GM12865 (cell line): ENCODE measurements at regions not wholly inside any gene's neighbourhood (a gene's known extent, or its start where the extent isn't known, plus 50 kb on each side); places are given as distances from the start of the nearest gene placed in this dataset.
A peak's percentile ranks its signal among the peaks of the same experiment; 100 is the strongest.

Experiments
- DNase-seq: peaks from one replicate; pipeline ENCODE4 v3.0.0; 2010; ENCODE audit warnings: low read depth
- H3K4me3 ChIP-seq: 2 replicates; pipeline ENCODE4 v1.5.1; 2011; ENCODE audit warnings: mild to moderate bottlenecking, low read depth, low read length, control low read depth
- TF ChIP-seq, protein P1 (sequence below): IDR thresholded peaks from 2 replicates; pipeline ENCODE4 v1.5.1; 2011; ENCODE audit warnings: low read length, control low read depth, low read depth, inconsistent platforms; ENCODE audit not compliant: insufficient read depth; ENCODE audit errors: missing control alignments

DNA sequence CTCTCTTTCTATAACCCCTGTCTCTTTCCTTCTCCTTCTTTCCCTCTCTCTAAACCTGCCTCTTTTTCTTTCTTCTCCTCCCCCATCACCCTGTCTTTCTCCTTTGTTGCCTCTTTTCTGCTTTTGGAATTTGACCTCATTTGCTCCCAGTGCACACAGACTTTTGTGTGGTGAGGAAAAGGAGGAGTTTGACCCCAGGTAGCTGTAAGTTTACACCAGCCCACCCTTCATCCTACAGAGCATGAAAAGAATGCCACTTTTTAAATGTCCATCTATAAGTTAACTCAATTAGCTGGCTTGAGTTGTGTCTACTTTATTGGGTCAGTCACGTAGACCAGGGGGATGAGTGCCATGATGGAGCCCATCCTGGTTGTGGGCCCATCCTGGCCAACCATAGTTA, 146.8 kb upstream of the SLC38A2 start:
- no peak overlapping the region for H3K4me3 ChIP-seq
- TF ChIP-seq, protein P1, sequence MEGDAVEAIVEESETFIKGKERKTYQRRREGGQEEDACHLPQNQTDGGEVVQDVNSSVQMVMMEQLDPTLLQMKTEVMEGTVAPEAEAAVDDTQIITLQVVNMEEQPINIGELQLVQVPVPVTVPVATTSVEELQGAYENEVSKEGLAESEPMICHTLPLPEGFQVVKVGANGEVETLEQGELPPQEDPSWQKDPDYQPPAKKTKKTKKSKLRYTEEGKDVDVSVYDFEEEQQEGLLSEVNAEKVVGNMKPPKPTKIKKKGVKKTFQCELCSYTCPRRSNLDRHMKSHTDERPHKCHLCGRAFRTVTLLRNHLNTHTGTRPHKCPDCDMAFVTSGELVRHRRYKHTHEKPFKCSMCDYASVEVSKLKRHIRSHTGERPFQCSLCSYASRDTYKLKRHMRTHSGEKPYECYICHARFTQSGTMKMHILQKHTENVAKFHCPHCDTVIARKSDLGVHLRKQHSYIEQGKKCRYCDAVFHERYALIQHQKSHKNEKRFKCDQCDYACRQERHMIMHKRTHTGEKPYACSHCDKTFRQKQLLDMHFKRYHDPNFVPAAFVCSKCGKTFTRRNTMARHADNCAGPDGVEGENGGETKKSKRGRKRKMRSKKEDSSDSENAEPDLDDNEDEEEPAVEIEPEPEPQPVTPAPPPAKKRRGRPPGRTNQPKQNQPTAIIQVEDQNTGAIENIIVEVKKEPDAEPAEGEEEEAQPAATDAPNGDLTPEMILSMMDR = no peak
- DNase-seq = no peak

GRCh38 chr12:46518729-46519128, 146.2 kb upstream of the SLC38A2 start:
- no peak for DNase-seq
- H3K4me3 ChIP-seq = no peak overlapping the region
- TF ChIP-seq, protein P1 = no peak

DNA sequence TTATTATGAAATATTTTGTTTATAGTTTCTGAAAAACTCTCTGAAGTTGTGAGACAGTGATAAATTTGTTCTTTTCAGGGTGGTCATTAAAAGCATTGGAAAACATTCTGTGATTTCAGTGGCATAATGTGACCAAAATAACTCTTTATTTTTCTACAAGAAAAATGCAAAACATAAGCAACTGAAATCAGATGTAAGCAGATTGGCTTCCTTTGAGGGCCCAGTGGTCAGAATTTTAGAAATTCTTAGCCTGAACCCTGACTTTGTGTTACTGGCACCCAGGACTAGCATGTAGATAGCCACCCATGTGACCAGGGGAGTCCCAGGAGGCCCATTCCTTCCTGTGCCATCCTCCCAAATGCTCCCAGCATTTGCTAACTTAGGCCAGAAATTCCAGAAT, 145.6 kb upstream of the SLC38A2 start:
- no peak overlapping the region for H3K4me3 ChIP-seq
- DNase-seq = peak; percentile 36
- TF ChIP-seq, protein P1 = no peak

- no peak for DNase-seq
- TF ChIP-seq, protein P1 = peak; percentile 27
- H3K4me3 ChIP-seq = no peak overlapping the region
These were observed 145.0 kb upstream of the SLC38A2 start for GRCh38 chr12:46517579-46517962.

DNA sequence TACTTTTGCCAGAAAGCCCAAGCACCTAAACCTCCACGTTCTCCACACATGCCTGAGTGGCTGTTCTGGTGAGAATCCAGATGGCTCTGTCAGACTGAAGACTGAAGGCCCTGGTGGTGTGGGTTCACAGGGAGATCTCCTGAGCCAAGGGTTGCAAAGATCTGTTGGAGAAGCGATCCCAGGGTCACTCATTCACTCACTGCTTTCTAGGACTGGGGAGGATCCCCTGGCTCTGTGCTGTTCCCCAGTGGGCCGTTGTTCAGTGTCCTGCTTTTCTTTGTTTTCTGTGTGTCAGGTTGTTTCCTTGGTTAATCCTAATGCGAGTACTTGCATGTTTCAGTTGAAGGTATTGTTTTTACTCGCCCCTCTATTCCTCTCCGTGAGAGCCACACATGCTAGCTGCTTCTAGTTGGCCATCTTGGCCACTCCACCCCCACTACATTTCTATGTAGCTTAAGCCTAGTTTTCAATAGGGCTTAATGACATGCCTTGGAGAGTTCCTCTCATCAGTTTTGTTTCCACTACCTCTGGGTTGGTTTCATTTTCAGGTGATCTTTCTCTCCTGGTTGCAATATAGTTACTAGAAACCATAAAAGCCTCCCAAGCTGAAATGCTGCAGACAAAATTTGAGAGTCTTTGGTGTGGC, 144.5 kb upstream of the SLC38A2 start:
- DNase-seq = peak; percentile 90
- TF ChIP-seq, protein P1 = no peak
- peak overlapping the region; percentile 36 for H3K4me3 ChIP-seq

DNA sequence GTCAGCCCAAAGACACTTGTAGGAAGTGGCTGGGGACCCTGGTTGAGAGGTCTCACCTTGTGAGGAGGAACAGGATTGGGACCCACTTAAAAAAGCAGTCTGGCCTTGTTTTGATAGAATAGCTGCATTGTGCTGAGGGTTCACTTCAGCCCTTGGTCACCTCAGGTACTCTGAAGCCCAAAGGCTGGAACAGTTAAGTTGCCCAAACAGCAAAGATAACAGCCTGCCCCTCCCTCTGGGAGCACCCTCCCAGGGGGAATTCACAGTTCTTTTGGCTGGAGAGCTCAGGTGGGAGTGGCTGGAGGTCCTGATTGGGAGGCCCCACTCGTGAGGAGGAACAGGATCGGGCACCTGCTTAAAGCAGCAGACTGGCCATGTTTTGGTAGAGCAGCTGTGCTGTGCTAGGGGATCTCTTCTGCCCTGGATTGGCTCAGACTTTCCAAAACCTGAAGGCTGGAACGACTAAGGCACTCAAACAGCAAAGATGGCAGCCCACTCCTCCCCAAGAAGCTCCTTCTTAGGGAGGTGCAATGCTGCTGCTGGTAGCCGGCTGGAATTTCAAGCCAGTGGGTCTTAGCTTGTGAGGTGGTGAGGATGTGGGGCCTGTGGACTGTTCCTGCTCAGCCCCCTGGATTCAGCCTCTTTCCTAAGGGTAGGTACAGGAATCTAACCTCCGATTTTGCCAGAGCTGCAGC, 143.8 kb upstream of the SLC38A2 start:
- DNase-seq = no peak
- TF ChIP-seq, protein P1 = no peak
- H3K4me3 ChIP-seq = peak overlapping the region; percentile 36
